Activated CD4-positive, alpha-beta T cell treated with anti-CD3 and anti-CD28 coated beads, Interleukin-2, amount 50 U/mL, for 4 hours (primary cell): ENCODE measurements at regions not wholly inside any gene's neighbourhood (a gene's known extent, or its start where the extent isn't known, plus 50 kb on each side); places are given as distances from the start of the nearest gene placed in this dataset.
A peak's percentile ranks its signal among the peaks of the same experiment; 100 is the strongest.
"Not testable (repeated sequence)": the region's sequence is repeated elsewhere in the genome, so short reads cannot be mapped to it uniquely, and the experiment has no call there.

ENCODE experiments used
- DNase-seq, 2 experiments: peaks; one replicate each; pipeline ENCODE4 v3.0.0-alpha.2; 2020

- DNase-seq = not testable (repeated sequence)
These were observed 75.1 kb downstream of the LYZL1 start for GRCh38 chr10:29363930-29364329.

GRCh38 chr10:29366206-29366605 is 77.3 kb downstream of the LYZL1 start:
- not testable (repeated sequence) for DNase-seq

- DNase-seq = no peak
These were observed 80.5 kb downstream of the LYZL1 start for GRCh38 chr10:29369419-29369818.

GRCh38 chr10:29370097-29371092 is 81.5 kb downstream of the LYZL1 start:
- no peak for DNase-seq

- DNase-seq = no peak
These were observed 84.0 kb downstream of the LYZL1 start for GRCh38 chr10:29372920-29373319.

- no peak for DNase-seq
These were observed 85.3 kb downstream of the LYZL1 start for GRCh38 chr10:29374162-29374561.

GRCh38 chr10:29375888-29376287 is 87.0 kb downstream of the LYZL1 start:
- DNase-seq = no peak

GRCh38 chr10:29377333-29377961 is 88.6 kb downstream of the LYZL1 start:
- DNase-seq = no peak

- no peak for DNase-seq
These were observed 89.2 kb downstream of the LYZL1 start for GRCh38 chr10:29378106-29378505.

GRCh38 chr10:29379208-29379607 is 90.3 kb downstream of the LYZL1 start:
- no peak for DNase-seq

GRCh38 chr10:29379777-29380598 is 91.1 kb downstream of the LYZL1 start:
- DNase-seq = not testable (repeated sequence)

- not testable (repeated sequence) for DNase-seq
These were observed 92.0 kb downstream of the LYZL1 start for GRCh38 chr10:29380599-29381511.

GRCh38 chr10:29386342-29386999 is 97.6 kb downstream of the LYZL1 start:
- peak in 1 of 2 experiments; percentile 4 for DNase-seq

- no peak for DNase-seq
These were observed 98.4 kb downstream of the LYZL1 start for GRCh38 chr10:29387269-29387668.

- DNase-seq = not testable (repeated sequence)
These were observed 99.2 kb downstream of the LYZL1 start for GRCh38 chr10:29388112-29388511.

GRCh38 chr10:29389493-29389892 is 100.6 kb downstream of the LYZL1 start:
- DNase-seq = no peak

- DNase-seq = no peak
These were observed 101.1 kb downstream of the LYZL1 start for GRCh38 chr10:29389935-29390334.

- no peak for DNase-seq
These were observed 103.6 kb downstream of the LYZL1 start for GRCh38 chr10:29392376-29393021.

GRCh38 chr10:29394321-29394932 is 105.6 kb downstream of the LYZL1 start:
- no peak for DNase-seq

- DNase-seq = no peak
These were observed 106.5 kb downstream of the LYZL1 start for GRCh38 chr10:29395409-29395808.
